Endothelial cell of umbilical vein (primary cell): ENCODE measurements at regions not wholly inside any gene's neighbourhood (a gene's known extent, or its start where the extent isn't known, plus 50 kb on each side); places are given as distances from the start of the nearest gene placed in this dataset.

ENCODE experiments used
- BruUV-seq: library from RNA; stranded (reverse); fragments of 400-500 nt; replicated peaks from 2 replicates; lab custom pipeline; 2021; lab: Mats Ljungman, UMichigan
- CTCF ChIA-PET: fragments of 300-600, 350-600 bp; sonication (Branson Sonifier 250); formaldehyde crosslinking; loops from one replicate; lab custom pipeline; 2021; ENCODE audit warnings: antibody characterized with exemption, inconsistent platforms; lab: Charles Lee
- POLR2A ChIA-PET: fragments of 300-600, 350-600 bp; sonication (Branson Sonifier 250); formaldehyde crosslinking; loops from one replicate; lab custom pipeline; 2021; ENCODE audit warnings: antibody characterized with exemption, inconsistent platforms; lab: Charles Lee
- DNase-seq: peaks from one replicate; pipeline ENCODE4 v3.0.0-alpha.2; 2011; ENCODE audit warnings: low read depth, low spot score
- FAIRE-seq: peaks from 2 replicates; lab custom pipeline; 2011; peaks lifted over from hg19 to GRCh38; lab: Jason Lieb, UNC
- H2AFZ ChIP-seq: 2 replicates; pipeline ENCODE4 v1.6.0; 2012; ENCODE audit warnings: low read depth, low read length, control low read depth, inconsistent platforms
- H3K27ac ChIP-seq: 2 replicates; pipeline ENCODE4 v1.5.1; 2011; ENCODE audit warnings: low read depth, mild to moderate bottlenecking, control low read depth, low read length, moderate library complexity; ENCODE audit not compliant: insufficient read depth
- H3K27me3 ChIP-seq, 2 experiments: 2 replicates each; pipeline versions ENCODE4 v1.6.0 to v1.6.1; 2011; ENCODE audit warnings: low read length in 2 of 2, mixed read lengths in 1 of 2; ENCODE audit not compliant: control insufficient read depth in 2 of 2, insufficient read depth in 2 of 2
- H3K36me3 ChIP-seq, 2 experiments: 2 replicates in 1 of 2; 3 replicates in 1 of 2; pipeline ENCODE4 v1.5.1; 2011; ENCODE audit warnings: low read length in 2 of 2, mild to moderate bottlenecking in 1 of 2, moderate library complexity in 1 of 2; ENCODE audit not compliant: control insufficient read depth in 2 of 2, insufficient read depth in 2 of 2; ENCODE audit errors: extremely low read depth in 1 of 2
- H3K4me1 ChIP-seq: 3 replicates; pipeline ENCODE4 v1.5.1; 2011; ENCODE audit warnings: mild to moderate bottlenecking, low read length; ENCODE audit not compliant: control insufficient read depth, insufficient read depth; ENCODE audit errors: extremely low read depth
- H3K4me2 ChIP-seq: 2 replicates; pipeline ENCODE4 v1.6.1; 2011; ENCODE audit warnings: low read length, control low read depth, mixed read lengths; ENCODE audit not compliant: insufficient read depth
- H3K4me3 ChIP-seq, 3 experiments: fragments of 200-600 bp in 1 of 3; sonication (generic), shearing (Covaris generic) in 1 of 3; replicated peaks in 1 of 3; 2 replicates each; pipeline ENCODE4 v1.5.1; 2011 to 2016; ENCODE audit warnings: control low read depth in 3 of 3, low read length in 3 of 3, mild to moderate bottlenecking in 2 of 3, inconsistent platforms in 1 of 3, low read depth in 1 of 3, moderate library complexity in 1 of 3; ENCODE audit not compliant: insufficient read depth in 1 of 3
- H3K79me2 ChIP-seq: 2 replicates; pipeline ENCODE4 v1.6.0; 2012; ENCODE audit warnings: low read length, inconsistent platforms; ENCODE audit not compliant: control insufficient read depth, insufficient read depth
- H3K9ac ChIP-seq: replicated peaks from 2 replicates; pipeline ENCODE3; 2011; ENCODE audit warnings: low read length, control low read depth; ENCODE audit not compliant: insufficient read depth; ENCODE audit errors: extremely low read depth
- H3K9me1 ChIP-seq: replicated peaks from 3 replicates; pipeline ENCODE4 v1.6.0; 2011; ENCODE audit warnings: mild to moderate bottlenecking, low read length; ENCODE audit not compliant: control insufficient read depth, insufficient read depth; ENCODE audit errors: extremely low read depth
- H3K9me3 ChIP-seq: replicated peaks from 2 replicates; pipeline ENCODE4 v1.5.1; 2012; ENCODE audit warnings: low read length, inconsistent platforms; ENCODE audit not compliant: control insufficient read depth, insufficient read depth
- H4K20me1 ChIP-seq: replicated peaks from 2 replicates; pipeline ENCODE3; 2011; ENCODE audit warnings: mild to moderate bottlenecking, low read length; ENCODE audit not compliant: control insufficient read depth, insufficient read depth; ENCODE audit errors: extremely low read depth
- EZH2 ChIP-seq: IDR thresholded peaks from 2 replicates; pipeline ENCODE4 v1.6.1; 2012; ENCODE audit warnings: borderline replicate concordance, low read depth, mild to moderate bottlenecking, moderate library complexity, low read length, inconsistent platforms; ENCODE audit not compliant: severe bottlenecking
- FOS ChIP-seq: IDR thresholded peaks from 2 replicates; pipeline ENCODE4 v1.6.1; 2011; ENCODE audit warnings: mild to moderate bottlenecking, low read length, moderate library complexity, borderline replicate concordance; ENCODE audit not compliant: insufficient read depth
- GATA2 ChIP-seq: IDR thresholded peaks from 2 replicates; pipeline ENCODE4 v1.7.0; 2011; ENCODE audit warnings: low read depth, mild to moderate bottlenecking, moderate library complexity, mixed read lengths, low read length; ENCODE audit not compliant: insufficient read length, insufficient read depth
- JUN ChIP-seq: IDR thresholded peaks from 2 replicates; pipeline ENCODE4 v1.6.1; 2011; ENCODE audit warnings: borderline replicate concordance, low read depth; ENCODE audit not compliant: insufficient read length, insufficient read depth
- MYC ChIP-seq: IDR thresholded peaks from one replicate; pipeline ENCODE4 v1.6.1; 2011; ENCODE audit warnings: mild to moderate bottlenecking, low read depth, low read length
- POLR2A ChIP-seq: IDR thresholded peaks from 2 replicates; pipeline ENCODE4 v1.6.1; 2012; ENCODE audit warnings: low read depth, mild to moderate bottlenecking, control low read depth, low read length
- POLR2AphosphoS5 ChIP-seq: IDR thresholded peaks from 2 replicates; pipeline ENCODE4 v1.6.1; 2012; ENCODE audit warnings: low read depth, mild to moderate bottlenecking, control low read depth, low read length, moderate library complexity; ENCODE audit not compliant: insufficient read depth
- dilution Hi-C: fragments of 300-500 bp; cut with MboI; formaldehyde crosslinking; loops from one replicate; pipeline ENCODE4 v1.15.0; 2019; ENCODE audit warnings: low sequenced_read_pairs; ENCODE audit not compliant: extremely low pct_ligation_motif_present
- intact Hi-C: fragments of 100-400 bp; cut with micrococcal nuclease; formaldehyde crosslinking; loops from one replicate; pipeline ENCODE4 v1.10.0; 2022
- TF ChIP-seq, protein P1 (sequence below): IDR thresholded peaks from 2 replicates; pipeline ENCODE4 v1.6.1; 2011; ENCODE audit not compliant: insufficient read depth, insufficient read length
- TF ChIP-seq, protein P2 (sequence below), 2 donors: IDR thresholded peaks; 1 replicate in 1 of 2; 2 replicates in 1 of 2; pipeline ENCODE4 v1.5.1; 2011; ENCODE audit warnings: low read length in 2 of 2, mild to moderate bottlenecking in 2 of 2, moderate library complexity in 2 of 2, control low read depth in 1 of 2, inconsistent platforms in 1 of 2, low read depth in 1 of 2; ENCODE audit not compliant: insufficient read depth in 1 of 2; ENCODE audit errors: extremely low read depth in 1 of 2

DNA sequence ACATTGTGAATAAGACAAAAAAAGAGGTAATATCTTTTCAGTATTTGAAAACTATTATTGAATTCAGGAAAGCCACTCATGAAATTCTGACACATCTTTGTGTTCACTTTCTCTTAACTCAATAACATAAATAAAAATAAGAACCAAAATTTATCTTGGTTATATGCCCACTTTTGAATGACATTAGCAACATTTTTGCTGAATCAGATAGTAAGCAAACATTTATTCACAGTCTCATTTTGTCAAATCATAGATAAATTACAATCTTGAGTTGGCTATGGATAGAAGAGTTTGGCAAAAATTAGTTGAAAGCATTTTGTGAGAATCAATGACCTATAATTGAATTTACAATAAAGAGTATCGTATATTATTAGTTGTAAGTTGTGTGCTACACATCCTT is 545.1 kb upstream of the PKDCC start:
- H3K9me1 ChIP-seq, result no peaks in the 10 kb centered on the region
- FAIRE-seq (no peak), DNase-seq (no peak)
- CTCF ChIA-PET, result no interaction called here
- POLR2A ChIA-PET, result no interaction called here
- H3K27me3 ChIP-seq, result no peaks in the 10 kb centered on the region
- no peaks in the 10 kb centered on the region for H4K20me1 ChIP-seq
- H3K4me1 ChIP-seq, result no peaks in the 10 kb centered on the region
- TF ChIP-seq JUN, result no peak
- no peak for TF ChIP-seq FOS
- TF ChIP-seq POLR2AphosphoS5, result no peak
- TF ChIP-seq EZH2, result no peak
- TF ChIP-seq POLR2A, result no peak
- no peak for TF ChIP-seq GATA2
- TF ChIP-seq, protein P1, sequence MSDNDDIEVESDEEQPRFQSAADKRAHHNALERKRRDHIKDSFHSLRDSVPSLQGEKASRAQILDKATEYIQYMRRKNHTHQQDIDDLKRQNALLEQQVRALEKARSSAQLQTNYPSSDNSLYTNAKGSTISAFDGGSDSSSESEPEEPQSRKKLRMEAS, result no peak
- no peak for TF ChIP-seq MYC
- TF ChIP-seq, protein P2, sequence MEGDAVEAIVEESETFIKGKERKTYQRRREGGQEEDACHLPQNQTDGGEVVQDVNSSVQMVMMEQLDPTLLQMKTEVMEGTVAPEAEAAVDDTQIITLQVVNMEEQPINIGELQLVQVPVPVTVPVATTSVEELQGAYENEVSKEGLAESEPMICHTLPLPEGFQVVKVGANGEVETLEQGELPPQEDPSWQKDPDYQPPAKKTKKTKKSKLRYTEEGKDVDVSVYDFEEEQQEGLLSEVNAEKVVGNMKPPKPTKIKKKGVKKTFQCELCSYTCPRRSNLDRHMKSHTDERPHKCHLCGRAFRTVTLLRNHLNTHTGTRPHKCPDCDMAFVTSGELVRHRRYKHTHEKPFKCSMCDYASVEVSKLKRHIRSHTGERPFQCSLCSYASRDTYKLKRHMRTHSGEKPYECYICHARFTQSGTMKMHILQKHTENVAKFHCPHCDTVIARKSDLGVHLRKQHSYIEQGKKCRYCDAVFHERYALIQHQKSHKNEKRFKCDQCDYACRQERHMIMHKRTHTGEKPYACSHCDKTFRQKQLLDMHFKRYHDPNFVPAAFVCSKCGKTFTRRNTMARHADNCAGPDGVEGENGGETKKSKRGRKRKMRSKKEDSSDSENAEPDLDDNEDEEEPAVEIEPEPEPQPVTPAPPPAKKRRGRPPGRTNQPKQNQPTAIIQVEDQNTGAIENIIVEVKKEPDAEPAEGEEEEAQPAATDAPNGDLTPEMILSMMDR (IDR thresholded peaks at IDR 0.05; ENCODE audit: extremely low read depth in 1 of 2, insufficient read depth in 1 of 2, low read depth in 1 of 2, low read length in 2 of 2), result no peak
- no peak overlapping the region for H3K4me3 ChIP-seq
- H3K36me3 ChIP-seq, result no peaks in the 10 kb centered on the region
- intact Hi-C loops, result no loop called here
- dilution Hi-C loops, result no loop called here
- H3K9me3 ChIP-seq, result no peaks in the 10 kb centered on the region
- no peak overlapping the region for H2AFZ ChIP-seq
- H3K4me2 ChIP-seq, result no peak overlapping the region
- H3K9ac ChIP-seq, result no peak overlapping the region
- no TSS peak for BruUV-seq
- H3K79me2 ChIP-seq, result no peaks in the 10 kb centered on the region
- no peak overlapping the region for H3K27ac ChIP-seq
